ENCODE measurements at regions not wholly inside any gene's neighbourhood (a gene's known extent, or its start where the extent isn't known, plus 50 kb on each side); places are given as distances from the start of the nearest gene placed in this dataset.

GRCh38 chr2:163828771-163829170 is 93.0 kb upstream of the FIGN start:
- TF ChIP-seq CTCF (IDR thresholded peaks at IDR 0.05) (no peak), POLR2A (IDR thresholded peaks at IDR 0.05) (no peak), POLR2AphosphoS5 (IDR thresholded peaks at IDR 0.05) (no peak)

All from suprapubic skin (tissue), 4 donors.